H1 (cell line): ENCODE measurements at regions not wholly inside any gene's neighbourhood (a gene's known extent, or its start where the extent isn't known, plus 50 kb on each side); places are given as distances from the start of the nearest gene placed in this dataset.

Experiments used
- CTCF ChIA-PET: fragments of 300-600 bp; sonication (Branson Sonifier 250); formaldehyde crosslinking; loops from one replicate; lab custom pipeline; 2021; ENCODE audit not compliant: partially characterized antibody; lab: Charles Lee
- POLR2A ChIA-PET: fragments of 300-600 bp; sonication (Branson Sonifier 250); formaldehyde crosslinking; loops from one replicate; lab custom pipeline; 2021; ENCODE audit warnings: inconsistent platforms; ENCODE audit not compliant: partially characterized antibody; lab: Charles Lee
- DNase-seq, 2 experiments: peaks; one replicate each; pipeline versions ENCODE4 v3.0.0 to v3.0.0-alpha.2; 2010 to 2022; ENCODE audit warnings: low spot score in 2 of 2, low read depth in 1 of 2, mixed read lengths in 1 of 2
- FAIRE-seq: peaks from 2 replicates; lab custom pipeline; 2011; peaks lifted over from hg19 to GRCh38; lab: Jason Lieb, UNC
- H2AFZ ChIP-seq: 2 replicates; pipeline ENCODE4 v1.8.1; 2012; ENCODE audit warnings: low read length, inconsistent platforms
- H2AK5ac ChIP-seq: 2 replicates; pipeline ENCODE4 v1.6.1; 2013; ENCODE audit warnings: low read depth, low read length
- H2BK120ac ChIP-seq: replicated peaks from 2 replicates; pipeline ENCODE3; 2013; ENCODE audit warnings: low read depth, low read length, inconsistent platforms
- H2BK12ac ChIP-seq: 2 replicates; pipeline ENCODE4 v1.6.1; 2013; ENCODE audit warnings: low read depth, low read length
- H2BK15ac ChIP-seq: 2 replicates; pipeline ENCODE4 v1.6.1; 2013; ENCODE audit warnings: low read length
- H2BK20ac ChIP-seq: 2 replicates; pipeline ENCODE4 v1.6.1; 2013; ENCODE audit warnings: low read length
- H2BK5ac ChIP-seq: 2 replicates; pipeline ENCODE4 v1.6.1; 2013; ENCODE audit warnings: low read depth, low read length
- H3K14ac ChIP-seq: 2 replicates; pipeline ENCODE4 v1.6.1; 2013; ENCODE audit warnings: inconsistent platforms; ENCODE audit not compliant: insufficient read length
- H3K18ac ChIP-seq: 2 replicates; pipeline ENCODE4 v1.6.1; 2013; ENCODE audit warnings: low read length; ENCODE audit errors: extremely low read depth
- H3K23ac ChIP-seq: 2 replicates; pipeline ENCODE4 v1.6.1; 2013; ENCODE audit warnings: inconsistent platforms; ENCODE audit not compliant: insufficient read length
- H3K23me2 ChIP-seq: 2 replicates; pipeline ENCODE4 v1.6.1; 2013; ENCODE audit warnings: low read depth, low read length
- H3K27ac ChIP-seq: 2 replicates; pipeline ENCODE4 v1.6.1; 2011; ENCODE audit warnings: low read depth, low read length, inconsistent platforms
- H3K27me3 ChIP-seq, 4 experiments: replicated peaks in 1 of 4; 1 replicate in 1 of 4; 2 replicates in 3 of 4; pipeline versions ENCODE4 v1.6.1 to v1.8.1; 2011 to 2013; ENCODE audit warnings: low read length in 3 of 4, mild to moderate bottlenecking in 3 of 4, inconsistent platforms in 2 of 4, mixed read lengths in 2 of 4, moderate library complexity in 1 of 4; ENCODE audit not compliant: control insufficient read depth in 3 of 4, insufficient read depth in 3 of 4; ENCODE audit errors: extremely low read depth in 1 of 4
- H3K36me3 ChIP-seq, 4 experiments: 2 replicates each; pipeline versions ENCODE4 v1.6.1 to v1.8.1; 2011 to 2013; ENCODE audit warnings: mild to moderate bottlenecking in 4 of 4, low read length in 3 of 4, moderate library complexity in 2 of 4, control low read depth in 1 of 4, inconsistent platforms in 1 of 4; ENCODE audit not compliant: insufficient read depth in 4 of 4, control insufficient read depth in 2 of 4
- H3K4ac ChIP-seq: replicated peaks from 2 replicates; pipeline ENCODE3; 2013; ENCODE audit warnings: low read length, low read depth, mixed read lengths, inconsistent platforms; ENCODE audit not compliant: insufficient read length
- H3K4me1 ChIP-seq, 4 experiments: replicated peaks in 1 of 4; 1 replicate in 1 of 4; 2 replicates in 3 of 4; pipeline versions ENCODE4 v1.6.1 to v1.8.1; 2011 to 2013; ENCODE audit warnings: low read length in 3 of 4, inconsistent platforms in 2 of 4, mixed read lengths in 1 of 4; ENCODE audit not compliant: insufficient read depth in 4 of 4, control insufficient read depth in 3 of 4
- H3K4me2 ChIP-seq, 2 experiments: 2 replicates each; pipeline versions ENCODE4 v1.6.1 to v1.8.1; 2011 to 2013; ENCODE audit warnings: low read depth in 2 of 2, low read length in 2 of 2, control low read depth in 1 of 2, inconsistent platforms in 1 of 2, mild to moderate bottlenecking in 1 of 2; ENCODE audit not compliant: insufficient read depth in 1 of 2
- H3K4me3 ChIP-seq, 4 experiments: fragments of 200-600, 300-600 bp in 1 of 4; sonication (generic), shearing (Covaris generic), sonication (Bioruptor Twin) in 1 of 4; 2 replicates each; pipeline versions ENCODE4 v1.5.1 to v1.8.1; 2011 to 2016; ENCODE audit warnings: low read length in 4 of 4, low read depth in 3 of 4, control low read depth in 2 of 4, inconsistent platforms in 2 of 4, mild to moderate bottlenecking in 2 of 4, mixed read lengths in 1 of 4, moderate library complexity in 1 of 4; ENCODE audit not compliant: insufficient read depth in 2 of 4; ENCODE audit errors: extremely low read depth in 1 of 4
- H3K56ac ChIP-seq: replicated peaks from 2 replicates; pipeline ENCODE3; 2013; ENCODE audit warnings: low read depth, mild to moderate bottlenecking, mixed read lengths, low read length, inconsistent platforms; ENCODE audit not compliant: insufficient read length
- H3K79me1 ChIP-seq: 2 replicates; pipeline ENCODE4 v1.6.1; 2013; ENCODE audit warnings: low read depth, low read length, control low read depth
- H3K79me2 ChIP-seq, 2 experiments: 2 replicates each; pipeline versions ENCODE4 v1.6.1 to v1.8.1; 2012 to 2013; ENCODE audit warnings: low read length in 2 of 2, mild to moderate bottlenecking in 2 of 2, inconsistent platforms in 1 of 2; ENCODE audit not compliant: insufficient read depth in 2 of 2, control insufficient read depth in 1 of 2
- H3K9ac ChIP-seq, 4 experiments: replicated peaks in 1 of 4; 1 replicate in 1 of 4; 2 replicates in 3 of 4; pipeline versions ENCODE4 v1.6.1 to v1.8.1; 2011 to 2013; ENCODE audit warnings: low read depth in 3 of 4, low read length in 3 of 4, control low read depth in 2 of 4, mild to moderate bottlenecking in 2 of 4, moderate library complexity in 2 of 4, inconsistent platforms in 1 of 4; ENCODE audit errors: extremely low read depth in 1 of 4
- H3K9me3 ChIP-seq, 2 experiments: 2 replicates each; pipeline versions ENCODE4 v1.6.1 to v1.8.1; 2012 to 2013; ENCODE audit warnings: mild to moderate bottlenecking in 2 of 2, moderate library complexity in 2 of 2, control low read depth in 1 of 2, inconsistent platforms in 1 of 2, low read depth in 1 of 2, low read length in 1 of 2, mixed read lengths in 1 of 2; ENCODE audit not compliant: insufficient read depth in 2 of 2
- H4K20me1 ChIP-seq, 2 experiments: replicated peaks in 1 of 2; 2 replicates each; pipeline versions ENCODE3 to v1.8.1; 2011 to 2013; ENCODE audit warnings: inconsistent platforms in 2 of 2, low read length in 2 of 2, mild to moderate bottlenecking in 1 of 2; ENCODE audit not compliant: insufficient read depth in 2 of 2, control insufficient read depth in 1 of 2
- H4K5ac ChIP-seq: 2 replicates; pipeline ENCODE4 v1.6.1; 2013; ENCODE audit warnings: low read length, low read depth, mixed read lengths, inconsistent platforms; ENCODE audit not compliant: insufficient read length
- H4K8ac ChIP-seq: 2 replicates; pipeline ENCODE4 v1.8.0; 2013; ENCODE audit warnings: mild to moderate bottlenecking, moderate library complexity, low read length, inconsistent platforms; ENCODE audit not compliant: insufficient read depth; ENCODE audit errors: extremely low read depth
- H4K91ac ChIP-seq: replicated peaks from 2 replicates; pipeline ENCODE3; 2013; ENCODE audit warnings: low read length, mixed read lengths, inconsistent platforms; ENCODE audit not compliant: insufficient read length
- CBX5 ChIP-seq: fragments of 300-800, 300-1000 bp; sonication (generic); IDR thresholded peaks from 2 replicates; pipeline ENCODE4 v1.7.1; 2016; ENCODE audit warnings: antibody characterized with exemption, low read length, low read depth
- GABPA ChIP-seq: IDR thresholded peaks from 2 replicates; pipeline ENCODE4 v1.6.1; 2011; ENCODE audit warnings: mild to moderate bottlenecking, low read length, moderate library complexity, borderline replicate concordance; ENCODE audit not compliant: insufficient read depth
- RFX5 ChIP-seq: IDR thresholded peaks from 2 replicates; pipeline ENCODE4 v1.6.1; 2011; ENCODE audit warnings: low read depth, low read length, improper control_type of control experiment, borderline replicate concordance
- SIRT6 ChIP-seq: IDR thresholded peaks from one replicate; pipeline ENCODE4 v1.7.1; 2012; ENCODE audit warnings: low read length, inconsistent platforms
- TAF1 ChIP-seq: IDR thresholded peaks from 2 replicates; pipeline ENCODE4 v1.6.1; 2011; ENCODE audit warnings: mild to moderate bottlenecking, low read depth, low read length
- USF2 ChIP-seq: IDR thresholded peaks from 2 replicates; pipeline ENCODE4 v1.6.1; 2011; ENCODE audit warnings: low read length, improper control_type of control experiment
- WGBS, 2 experiments: shearing (Covaris generic) in 1 of 2; methylation state at CpG; one replicate each; pipeline versions ENCODE4 v1.1.6 to v1.1.7; 2013 to 2015; ENCODE audit warnings: low lambda C conversion rate in 2 of 2, mixed read lengths in 2 of 2, inconsistent platforms in 1 of 2, low coverage in 1 of 2, missing lambda C conversion rate in 1 of 2; ENCODE audit not compliant: insufficient replicate concordance in 2 of 2, insufficient coverage in 1 of 2, insufficient read length in 1 of 2; ENCODE audit errors: extremely low coverage in 1 of 2, missing lambda C conversion rate in 1 of 2; 5-methylcytosine and 5-hydroxymethylcytosine counted together

- 87% methylated on average over 3 of the region's 3 CpGs; no CpG with 5 or more reads in 1 of the 2 experiments for WGBS, 2 experiments
- Histone ChIP-seq H3K56ac (no peak overlapping the region), H2BK20ac (no peak overlapping the region), H3K4me2 (no peak overlapping the region), H3K27me3 (no peaks in the 10 kb centered on the region), H3K4ac (no peak overlapping the region), H3K18ac (no peak overlapping the region), H2AFZ (no peak overlapping the region), H2BK5ac (no peak overlapping the region), H3K23ac (no peak overlapping the region), H3K79me2 (no peaks in the 10 kb centered on the region), H2BK15ac (no peak overlapping the region), H2AK5ac (no peak overlapping the region), H3K23me2 (no peaks in the 10 kb centered on the region), H3K4me3 (no peak overlapping the region), H3K9me3 (no peaks in the 10 kb centered on the region), H3K4me1 (no peaks in the 10 kb centered on the region; a peak in 1 of 7 replicates), H2BK12ac (no peak overlapping the region), H4K20me1 (no peaks in the 10 kb centered on the region), H3K79me1 (no peaks in the 10 kb centered on the region), H2BK120ac (no peak overlapping the region), H3K27ac (no peak overlapping the region), H3K36me3 (no peaks in the 10 kb centered on the region), H3K9ac (no peak overlapping the region), H3K14ac (no peak overlapping the region), H4K91ac (no peak overlapping the region), H4K5ac (no peak overlapping the region), H4K8ac (no peak overlapping the region; the same call in 1 of the 2 replicates)
- CTCF ChIA-PET, result no interaction called here
- DNase-seq (no peak), FAIRE-seq (no peak)
- TF ChIP-seq GABPA (no peak), RFX5 (no peak), SIRT6 (no peak), TAF1 (no peak), CBX5 (no peak), USF2 (no peak)
- POLR2A ChIA-PET, result no interaction called here
Measured at GRCh38 chr4:62896721-62897120, 1512.5 kb downstream of the TECRL start.
